Tibial nerve (tissue), 4 donors: ENCODE measurements at regions not wholly inside any gene's neighbourhood (a gene's known extent, or its start where the extent isn't known, plus 50 kb on each side); places are given as distances from the start of the nearest gene placed in this dataset.
"Not testable (repeated sequence)": the region's sequence is repeated elsewhere in the genome, so short reads cannot be mapped to it uniquely, and the experiment has no call there.

ENCODE experiments used
- DNase-seq, 2 donors: peaks; one replicate each; pipeline ENCODE4 v3.0.0-alpha.2; 2019; ENCODE audit warnings: low spot score in 2 of 2
- H3K27ac ChIP-seq, 4 donors: fragments of 200-600 bp; sonication (generic) in 3 of 4; one replicate each; pipeline ENCODE4 v1.5.1; 2017 to 2019; ENCODE audit warnings: mild to moderate bottlenecking in 1 of 4
- H3K27me3 ChIP-seq, 2 donors: fragments of 200-600 bp; sonication (generic) in 1 of 2; one replicate each; pipeline versions ENCODE4 v1.5.1 to v1.6.0; 2017 to 2019
- H3K36me3 ChIP-seq, 3 donors: fragments of 200-600 bp; sonication (generic); one replicate each; pipeline ENCODE4 v1.5.1; 2018 to 2019
- H3K4me1 ChIP-seq, 4 donors: fragments of 200-600 bp; sonication (generic) in 3 of 4; one replicate each; pipeline ENCODE4 v1.5.1; 2017 to 2019
- H3K4me3 ChIP-seq, 4 donors: fragments of 200-600 bp; sonication (generic) in 3 of 4; one replicate each; pipeline ENCODE4 v1.5.1; 2017 to 2019; ENCODE audit warnings: mild to moderate bottlenecking in 1 of 4, moderate library complexity in 1 of 4
- H3K9me3 ChIP-seq, 4 donors: fragments of 200-600 bp; sonication (generic) in 3 of 4; one replicate each; pipeline ENCODE4 v1.5.1; 2017 to 2019
- EP300 ChIP-seq, 2 donors: sonication (generic); formaldehyde crosslinking; IDR thresholded peaks; one replicate each; pipeline ENCODE4 v1.6.1; 2017; ENCODE audit warnings: antibody characterized with exemption in 2 of 2, mild to moderate bottlenecking in 1 of 2
- POLR2A ChIP-seq, 2 donors: fragments of 450-650 bp; IDR thresholded peaks; one replicate each; pipeline ENCODE4 v1.6.1; 2017; ENCODE audit warnings: antibody characterized with exemption in 2 of 2, mild to moderate bottlenecking in 2 of 2, moderate library complexity in 2 of 2
- WGBS, 2 donors: methylation state at CpG; one replicate each; pipeline ENCODE4 v1.1.5; 2018; 5-methylcytosine and 5-hydroxymethylcytosine counted together
- TF ChIP-seq, protein P1 (sequence below), 5 experiments: fragments of 200-600 bp in 3 of 5; fragments of 450-650 bp in 2 of 5; sonication (generic) in 3 of 5; IDR thresholded peaks; one replicate each; pipeline ENCODE4 v1.5.1; 2016 to 2019; ENCODE audit warnings: antibody characterized with exemption in 5 of 5, mild to moderate bottlenecking in 3 of 5, moderate library complexity in 2 of 5

DNA sequence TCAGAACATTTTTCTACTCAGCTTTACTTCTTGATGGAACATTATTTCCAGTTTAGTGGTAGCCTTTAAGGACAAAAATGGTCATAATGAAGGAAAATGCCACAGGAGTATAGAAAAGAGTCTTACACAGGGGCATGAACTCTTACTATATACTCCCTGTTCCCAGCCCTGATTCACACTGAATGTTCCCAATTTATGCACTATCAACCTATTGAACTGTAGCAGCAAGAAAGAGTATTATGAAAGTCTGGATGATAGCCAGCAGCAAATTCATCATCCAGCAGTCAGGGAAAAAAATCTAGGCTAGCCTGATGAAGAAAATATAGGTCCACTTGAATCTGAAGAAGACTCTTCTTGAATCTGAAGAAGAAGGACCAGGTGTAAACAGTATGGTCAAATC, 1170.3 kb upstream of the CHAC2 start:
- TF ChIP-seq EP300 (IDR thresholded peaks at IDR 0.05) = no peak
- TF ChIP-seq, protein P1, sequence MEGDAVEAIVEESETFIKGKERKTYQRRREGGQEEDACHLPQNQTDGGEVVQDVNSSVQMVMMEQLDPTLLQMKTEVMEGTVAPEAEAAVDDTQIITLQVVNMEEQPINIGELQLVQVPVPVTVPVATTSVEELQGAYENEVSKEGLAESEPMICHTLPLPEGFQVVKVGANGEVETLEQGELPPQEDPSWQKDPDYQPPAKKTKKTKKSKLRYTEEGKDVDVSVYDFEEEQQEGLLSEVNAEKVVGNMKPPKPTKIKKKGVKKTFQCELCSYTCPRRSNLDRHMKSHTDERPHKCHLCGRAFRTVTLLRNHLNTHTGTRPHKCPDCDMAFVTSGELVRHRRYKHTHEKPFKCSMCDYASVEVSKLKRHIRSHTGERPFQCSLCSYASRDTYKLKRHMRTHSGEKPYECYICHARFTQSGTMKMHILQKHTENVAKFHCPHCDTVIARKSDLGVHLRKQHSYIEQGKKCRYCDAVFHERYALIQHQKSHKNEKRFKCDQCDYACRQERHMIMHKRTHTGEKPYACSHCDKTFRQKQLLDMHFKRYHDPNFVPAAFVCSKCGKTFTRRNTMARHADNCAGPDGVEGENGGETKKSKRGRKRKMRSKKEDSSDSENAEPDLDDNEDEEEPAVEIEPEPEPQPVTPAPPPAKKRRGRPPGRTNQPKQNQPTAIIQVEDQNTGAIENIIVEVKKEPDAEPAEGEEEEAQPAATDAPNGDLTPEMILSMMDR (IDR thresholded peaks at IDR 0.05) = no peak
- no peak for TF ChIP-seq POLR2A (IDR thresholded peaks at IDR 0.05)
- Histone ChIP-seq H3K4me3 (no peak overlapping the region), H3K27me3 (no peaks in the 10 kb centered on the region), H3K9me3 (no peaks in the 10 kb centered on the region), H3K36me3 (no peaks in the 10 kb centered on the region), H3K27ac (no peak overlapping the region), H3K4me1 (no peaks in the 10 kb centered on the region)
- DNase-seq = no peak

DNA sequence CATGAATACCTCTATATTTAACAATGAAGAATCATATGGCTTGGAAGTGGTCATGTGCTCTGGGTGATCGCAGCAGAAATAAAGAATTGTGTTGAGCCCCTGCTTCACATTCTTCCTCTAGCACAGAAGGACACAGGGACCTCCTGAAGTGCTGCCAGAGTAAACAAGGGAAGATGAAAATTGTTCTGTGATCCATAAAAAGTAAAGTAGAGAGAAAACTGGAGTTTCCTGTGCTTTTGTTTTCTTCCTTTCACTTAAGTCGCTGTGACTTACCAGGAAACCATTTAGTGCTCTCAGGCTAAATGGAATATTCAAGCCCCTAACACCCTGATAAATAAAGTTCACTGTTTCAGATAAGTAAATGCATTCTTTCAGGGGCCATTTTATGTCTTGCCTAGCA, 1173.6 kb upstream of the CHAC2 start:
- 11 to 15% methylated on average over 2 of the region's 2 CpGs for WGBS, 2 donors
- Histone ChIP-seq H3K4me1 (no peaks in the 10 kb centered on the region), H3K27ac (no peak overlapping the region), H3K9me3 (peaks cover 0 to 21% (median 0%) of the 10 kb centered on the region in 4 donors), H3K36me3 (no peaks in the 10 kb centered on the region), H3K4me3 (no peak overlapping the region), H3K27me3 (no peaks in the 10 kb centered on the region)
- DNase-seq = no peak
- no peak for TF ChIP-seq POLR2A (IDR thresholded peaks at IDR 0.05)
- no peak for TF ChIP-seq EP300 (IDR thresholded peaks at IDR 0.05)
- TF ChIP-seq, protein P1 (IDR thresholded peaks at IDR 0.05) = no peak

DNA sequence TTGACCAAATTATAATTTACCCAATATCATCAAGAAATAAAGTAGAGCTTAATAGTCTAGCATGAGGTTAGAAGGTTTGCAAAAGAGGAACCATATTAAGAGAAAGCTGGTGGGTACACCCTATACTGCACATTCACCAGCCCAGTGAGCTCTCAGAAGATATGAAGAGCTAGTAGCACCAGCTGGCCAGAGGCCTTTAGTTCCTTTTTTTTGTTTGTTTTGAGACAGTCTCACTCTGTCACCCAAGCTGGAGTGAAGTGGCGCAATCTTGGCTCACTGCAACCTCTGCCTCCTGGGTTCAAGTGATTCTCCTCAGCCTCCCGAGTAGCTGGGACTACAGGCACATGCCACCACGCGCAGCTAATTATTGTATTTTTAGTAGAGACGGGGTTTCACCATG, 1183.5 kb upstream of the CHAC2 start:
- 86 to 88% methylated on average over 5 of the region's 5 CpGs for WGBS, 2 donors
- H3K27me3 ChIP-seq, H3K27ac ChIP-seq, H3K4me3 ChIP-seq, H3K36me3 ChIP-seq, DNase-seq, H3K4me1 ChIP-seq: not testable (repeated sequence)
- peaks cover 0 to 12% (median 0%) of the 10 kb centered on the region in 4 donors for H3K9me3 ChIP-seq

DNA sequence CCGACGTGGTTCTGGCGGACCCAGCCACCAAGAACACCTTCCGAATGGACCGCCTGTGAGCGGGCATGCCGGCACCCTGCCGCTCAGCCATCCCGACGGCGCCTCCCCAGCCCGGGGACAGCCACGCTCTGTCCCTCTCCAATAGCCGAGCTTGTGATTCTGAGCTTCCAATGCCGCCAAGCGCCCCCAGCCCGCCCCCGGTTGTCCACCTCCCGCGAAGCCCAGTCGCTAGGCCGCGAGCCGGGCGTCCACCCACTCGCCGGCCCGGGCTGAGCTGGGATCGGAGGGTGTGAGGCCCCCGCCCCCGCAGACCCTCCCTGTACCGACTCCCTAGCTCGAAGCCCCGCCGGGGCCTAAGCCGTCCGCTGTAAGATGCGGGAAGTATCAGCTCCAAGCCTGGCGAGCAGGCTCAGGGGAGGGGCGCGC, 1195.1 kb upstream of the CHAC2 start:
- WGBS, 2 donors = 97 to 98% methylated on average over 41 of the region's 41 CpGs
- H3K9me3 ChIP-seq = peaks cover 0 to 30% (median 0%) of the 10 kb centered on the region in 4 donors
- H3K4me1 ChIP-seq = no peaks in the 10 kb centered on the region
- H3K36me3 ChIP-seq = no peaks in the 10 kb centered on the region
- no peak overlapping the region for H3K27ac ChIP-seq
- TF ChIP-seq, protein P1 (IDR thresholded peaks at IDR 0.05) = no peak
- TF ChIP-seq EP300 (IDR thresholded peaks at IDR 0.05) (no peak), POLR2A (IDR thresholded peaks at IDR 0.05) (no peak)
- H3K27me3 ChIP-seq = no peaks in the 10 kb centered on the region
- no peak overlapping the region for H3K4me3 ChIP-seq
- DNase-seq = no peak

DNA sequence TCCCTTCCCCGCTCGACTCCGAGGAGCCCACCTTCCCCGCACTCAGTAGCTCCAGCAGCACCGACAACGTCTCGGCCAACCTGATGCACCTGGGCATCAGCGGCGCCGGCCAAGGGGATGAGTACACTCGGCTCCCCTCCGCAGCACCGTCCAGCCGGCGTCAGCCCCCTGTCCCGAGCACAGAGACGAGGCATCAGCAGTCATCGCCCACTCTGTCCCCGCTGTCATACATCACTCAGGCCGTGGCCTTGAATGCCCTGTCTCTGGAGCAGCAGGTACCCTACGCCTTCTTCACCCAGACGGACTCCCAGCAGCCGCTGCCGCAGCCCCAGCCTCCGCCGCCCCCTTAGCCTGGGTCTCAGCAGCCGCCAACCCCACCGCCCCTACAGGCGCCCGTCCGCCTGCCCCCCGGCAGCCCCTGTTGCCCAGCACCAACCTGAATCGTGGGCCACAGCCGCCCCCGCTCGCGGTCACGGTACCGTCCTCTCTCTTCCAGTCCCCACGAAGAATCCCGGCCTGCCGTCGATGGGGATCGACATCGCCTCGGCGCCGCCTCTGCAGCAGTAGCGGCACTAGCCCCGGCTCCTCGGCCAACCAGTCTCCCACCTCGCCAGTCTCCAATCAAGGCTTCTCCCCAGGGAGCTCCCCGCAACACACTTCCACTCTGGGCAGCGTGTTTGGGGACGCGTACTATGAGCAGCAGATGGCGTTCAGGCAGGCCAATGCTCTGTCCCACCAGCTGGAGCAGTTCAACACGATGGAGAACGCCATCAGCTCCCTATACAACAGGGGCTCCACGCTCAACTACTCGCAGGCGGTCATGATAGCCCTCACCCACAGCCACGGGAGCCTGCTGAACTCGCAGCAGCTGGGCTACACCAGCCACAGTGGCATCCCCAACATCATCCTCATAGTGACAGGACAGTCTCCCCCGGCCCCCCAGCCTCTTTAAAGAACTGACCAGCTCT, 1195.9 kb upstream of the CHAC2 start:
- Histone ChIP-seq H3K9me3 (peaks cover 0 to 30% (median 0%) of the 10 kb centered on the region in 4 donors), H3K27me3 (no peaks in the 10 kb centered on the region), H3K4me3 (no peak overlapping the region), H3K4me1 (no peaks in the 10 kb centered on the region), H3K27ac (no peak overlapping the region), H3K36me3 (no peaks in the 10 kb centered on the region)
- TF ChIP-seq EP300 (IDR thresholded peaks at IDR 0.05) = no peak
- TF ChIP-seq POLR2A (IDR thresholded peaks at IDR 0.05) = no peak
- TF ChIP-seq, protein P1 (IDR thresholded peaks at IDR 0.05) = no peak
- no peak for DNase-seq
- 97 to 99% methylated on average over 60 to 64 of the region's 65 CpGs for WGBS, 2 donors
